LNCaP clone FGC (cell line): ENCODE measurements at regions not wholly inside any gene's neighbourhood (a gene's known extent, or its start where the extent isn't known, plus 50 kb on each side); places are given as distances from the start of the nearest gene placed in this dataset.

ENCODE experiments used
- DNase-seq: peaks from one replicate; pipeline ENCODE4 v3.0.0-alpha.2; 2011; ENCODE audit warnings: low read depth
- H3K4me3 ChIP-seq: 2 replicates; pipeline ENCODE4 v1.5.1; 2011; ENCODE audit warnings: mild to moderate bottlenecking, low read depth, low read length, control low read depth
- CTCF ChIP-seq: IDR thresholded peaks from 2 replicates; pipeline ENCODE4 v1.5.1; 2012; ENCODE audit warnings: mild to moderate bottlenecking; ENCODE audit not compliant: control insufficient read depth, insufficient read depth; ENCODE audit errors: extremely low read depth

- DNase-seq, result no peak
- H3K4me3 ChIP-seq, result no peak overlapping the region
- TF ChIP-seq CTCF, result no peak
Observed at GRCh38 chr16:17829811-17830210, 359.1 kb upstream of the XYLT1 start.

GRCh38 chr16:17828012-17828411 is 357.3 kb upstream of the XYLT1 start:
- H3K4me3 ChIP-seq, result no peak overlapping the region
- DNase-seq, result no peak
- TF ChIP-seq CTCF, result no peak

GRCh38 chr16:17827313-17827712 is 356.6 kb upstream of the XYLT1 start:
- no peak for TF ChIP-seq CTCF
- no peak overlapping the region for H3K4me3 ChIP-seq
- no peak for DNase-seq

- no peak for DNase-seq
- TF ChIP-seq CTCF, result no peak
- no peak overlapping the region for H3K4me3 ChIP-seq
Observed at GRCh38 chr16:17817943-17818342, 347.2 kb upstream of the XYLT1 start.

- H3K4me3 ChIP-seq, result no peak overlapping the region
- no peak for TF ChIP-seq CTCF
- DNase-seq, result no peak
Observed at GRCh38 chr16:17817260-17817659, 346.5 kb upstream of the XYLT1 start.

GRCh38 chr16:17812771-17813170 is 342.0 kb upstream of the XYLT1 start:
- TF ChIP-seq CTCF, result no peak
- H3K4me3 ChIP-seq, result no peak overlapping the region
- no peak for DNase-seq

GRCh38 chr16:17804857-17805256 is 334.1 kb upstream of the XYLT1 start:
- H3K4me3 ChIP-seq, result no peak overlapping the region

More at GRCh38 chr16:17804857-17805256, 334.1 kb upstream of the XYLT1 start:
- no peak for TF ChIP-seq CTCF
- no peak for DNase-seq
